Ovary (tissue), 3 donors: ENCODE measurements at regions not wholly inside any gene's neighbourhood (a gene's known extent, or its start where the extent isn't known, plus 50 kb on each side); places are given as distances from the start of the nearest gene placed in this dataset.

Experiments used
- POLR2A ChIP-seq: fragments of 450-650 bp; IDR thresholded peaks from one replicate; pipeline ENCODE4 v1.6.1; 2017; ENCODE audit warnings: antibody characterized with exemption, mild to moderate bottlenecking, moderate library complexity
- TF ChIP-seq, protein P1 (sequence below), 3 donors: fragments of 450-650 bp in 2 of 3; fragments of 200-600 bp in 1 of 3; IDR thresholded peaks; one replicate each; pipeline versions ENCODE4 v1.5.1 to v1.8.0; 2016 to 2022; ENCODE audit warnings: antibody characterized with exemption in 3 of 3, mild to moderate bottlenecking in 1 of 3
- donor health status: DM: no; HTN: no; CAD: no.

DNA sequence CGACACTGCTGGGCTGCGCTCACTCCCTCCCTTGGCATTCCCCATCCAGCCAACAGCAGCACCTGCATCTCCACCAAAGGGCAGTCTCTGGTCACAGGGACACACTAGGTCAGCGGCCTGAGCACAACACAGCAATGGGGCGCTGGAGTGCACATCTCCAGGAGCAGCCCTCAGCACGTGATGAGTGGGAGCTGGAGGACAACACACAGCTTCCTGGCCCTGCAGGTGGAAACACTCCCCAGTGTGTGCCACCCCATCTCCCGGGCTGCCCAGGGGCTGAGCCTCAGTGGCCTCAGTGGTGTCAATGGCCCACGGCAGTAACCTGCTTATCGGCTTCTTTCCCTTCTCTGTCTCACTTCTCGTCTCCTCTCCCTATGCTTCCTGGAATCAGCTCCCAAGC lies 96.8 kb upstream of the VSTM2B start:
- TF ChIP-seq, protein P1, sequence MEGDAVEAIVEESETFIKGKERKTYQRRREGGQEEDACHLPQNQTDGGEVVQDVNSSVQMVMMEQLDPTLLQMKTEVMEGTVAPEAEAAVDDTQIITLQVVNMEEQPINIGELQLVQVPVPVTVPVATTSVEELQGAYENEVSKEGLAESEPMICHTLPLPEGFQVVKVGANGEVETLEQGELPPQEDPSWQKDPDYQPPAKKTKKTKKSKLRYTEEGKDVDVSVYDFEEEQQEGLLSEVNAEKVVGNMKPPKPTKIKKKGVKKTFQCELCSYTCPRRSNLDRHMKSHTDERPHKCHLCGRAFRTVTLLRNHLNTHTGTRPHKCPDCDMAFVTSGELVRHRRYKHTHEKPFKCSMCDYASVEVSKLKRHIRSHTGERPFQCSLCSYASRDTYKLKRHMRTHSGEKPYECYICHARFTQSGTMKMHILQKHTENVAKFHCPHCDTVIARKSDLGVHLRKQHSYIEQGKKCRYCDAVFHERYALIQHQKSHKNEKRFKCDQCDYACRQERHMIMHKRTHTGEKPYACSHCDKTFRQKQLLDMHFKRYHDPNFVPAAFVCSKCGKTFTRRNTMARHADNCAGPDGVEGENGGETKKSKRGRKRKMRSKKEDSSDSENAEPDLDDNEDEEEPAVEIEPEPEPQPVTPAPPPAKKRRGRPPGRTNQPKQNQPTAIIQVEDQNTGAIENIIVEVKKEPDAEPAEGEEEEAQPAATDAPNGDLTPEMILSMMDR (IDR thresholded peaks at IDR 0.05) = no peak
- no peak for TF ChIP-seq POLR2A
